ENCODE measurements at regions not wholly inside any gene's neighbourhood (a gene's known extent, or its start where the extent isn't known, plus 50 kb on each side); places are given as distances from the start of the nearest gene placed in this dataset.

GRCh38 chr10:107767185-107767584, 602.7 kb upstream of the SORCS1 start:
- no peaks in the 10 kb centered on the region for H3K27me3 ChIP-seq (replicated peaks in 1 of 4; ENCODE audit: control insufficient read depth in 3 of 4, extremely low read depth in 1 of 4, insufficient read depth in 3 of 4, low read length in 3 of 4)
- no peak overlapping the region for H4K91ac ChIP-seq (replicated peaks; ENCODE audit: insufficient read length, low read length)
- ChIA-PET POLR2A (ENCODE audit: partially characterized antibody) (no interaction called here), CTCF (ENCODE audit: partially characterized antibody) (interaction anchor here (0.5 to 0.6 kb wide), 2 partner anchors 148 to 886 kb away, joined by 3 read pairs; no protein-coding TSS in a partner anchor)
- no peaks in the 10 kb centered on the region for H4K20me1 ChIP-seq (replicated peaks in 1 of 2; ENCODE audit: control insufficient read depth in 1 of 2, insufficient read depth in 2 of 2, low read length in 2 of 2)
- no peak overlapping the region for H2BK12ac ChIP-seq (ENCODE audit: low read depth, low read length)
- no peaks in the 10 kb centered on the region for H3K79me2 ChIP-seq (ENCODE audit: control insufficient read depth in 1 of 2, insufficient read depth in 2 of 2, low read length in 2 of 2)
- no peak overlapping the region for H3K4ac ChIP-seq (replicated peaks; ENCODE audit: insufficient read length, low read depth, low read length)
- FAIRE-seq: no peak
- H3K9ac ChIP-seq (replicated peaks in 1 of 4; ENCODE audit: extremely low read depth in 1 of 4, low read depth in 3 of 4, low read length in 3 of 4): no peak overlapping the region
- no peak overlapping the region for H2BK20ac ChIP-seq (ENCODE audit: low read length)
- H2AFZ ChIP-seq (ENCODE audit: low read length): no peak overlapping the region
- H2AK5ac ChIP-seq (ENCODE audit: low read depth, low read length): no peak overlapping the region
- H3K14ac ChIP-seq (ENCODE audit: insufficient read length): no peak overlapping the region
- H3K18ac ChIP-seq (ENCODE audit: extremely low read depth, low read length): no peak overlapping the region
- no peak for DNase-seq (ENCODE audit: low read depth in 1 of 2, low spot score in 2 of 2)
- no peak overlapping the region for H2BK5ac ChIP-seq (ENCODE audit: low read depth, low read length)
- H3K56ac ChIP-seq (replicated peaks; ENCODE audit: insufficient read length, low read depth, low read length): no peak overlapping the region
- no peak overlapping the region for H4K5ac ChIP-seq (ENCODE audit: insufficient read length, low read depth, low read length)
- no peaks in the 10 kb centered on the region for H3K4me1 ChIP-seq (replicated peaks in 1 of 4; ENCODE audit: control insufficient read depth in 3 of 4, insufficient read depth in 4 of 4, low read length in 3 of 4)
- H3K9me3 ChIP-seq (ENCODE audit: insufficient read depth in 2 of 2, low read depth in 1 of 2, low read length in 1 of 2): no peaks in the 10 kb centered on the region
- no peak overlapping the region for H3K4me3 ChIP-seq (ENCODE audit: extremely low read depth in 1 of 4, insufficient read depth in 2 of 4, low read depth in 3 of 4, low read length in 4 of 4)
- no peak overlapping the region for H3K23ac ChIP-seq (ENCODE audit: insufficient read length)
- no peak overlapping the region for H2BK120ac ChIP-seq (replicated peaks; ENCODE audit: low read depth, low read length)
- no peaks in the 10 kb centered on the region for H3K23me2 ChIP-seq (ENCODE audit: low read depth, low read length)
- no peak overlapping the region; the same call in 1 of the 2 replicates for H4K8ac ChIP-seq (ENCODE audit: extremely low read depth, insufficient read depth, low read length)
- H3K4me2 ChIP-seq (ENCODE audit: insufficient read depth in 1 of 2, low read depth in 2 of 2, low read length in 2 of 2): no peak overlapping the region
- no peaks in the 10 kb centered on the region for H3K36me3 ChIP-seq (ENCODE audit: control insufficient read depth in 2 of 4, insufficient read depth in 4 of 4, low read length in 3 of 4)
- 83% methylated on average over 3 of the region's 3 CpGs; no CpG with 5 or more reads in 1 of the 2 experiments for WGBS, 2 experiments (ENCODE audit: extremely low coverage in 1 of 2, insufficient coverage in 1 of 2, insufficient read length in 1 of 2, insufficient replicate concordance in 2 of 2, low coverage in 1 of 2, low lambda C conversion rate in 2 of 2, missing lambda C conversion rate in 1 of 2)
- H2BK15ac ChIP-seq (ENCODE audit: low read length): no peak overlapping the region
- H3K79me1 ChIP-seq (ENCODE audit: low read depth, low read length): no peaks in the 10 kb centered on the region
- no peak overlapping the region for H3K27ac ChIP-seq (ENCODE audit: low read depth, low read length)
- TF ChIP-seq TBP (IDR thresholded peaks at IDR 0.05; ENCODE audit: low read depth, low read length) (no peak), TCF12 (IDR thresholded peaks at IDR 0.05; ENCODE audit: low read depth, low read length) (no peak), RAD21 (IDR thresholded peaks at IDR 0.05 in 1 of 2, conservative IDR thresholded peaks at IDR 0.05 in 1 of 2; ENCODE audit: low read depth in 2 of 2, low read length in 2 of 2) (no peak), POU5F1 (IDR thresholded peaks at IDR 0.05; ENCODE audit: low read depth, low read length) (no peak), MAX (IDR thresholded peaks at IDR 0.05) (no peak), GTF2F1 (IDR thresholded peaks at IDR 0.05; ENCODE audit: borderline replicate concordance, low read depth, low read length) (no peak), CTBP2 (IDR thresholded peaks at IDR 0.05; ENCODE audit: borderline replicate concordance, insufficient read depth, insufficient read length, low read length) (no peak), SIX5 (IDR thresholded peaks at IDR 0.05; ENCODE audit: low read depth, low read length) (no peak), YY1 (IDR thresholded peaks at IDR 0.05; ENCODE audit: low read depth, low read length) (no peak)
